SK-N-SH treated with all-trans-retinoic acid at 6 μM for 48 hours (cell line): ENCODE measurements at regions not wholly inside any gene's neighbourhood (a gene's known extent, or its start where the extent isn't known, plus 50 kb on each side); places are given as distances from the start of the nearest gene placed in this dataset.

Source experiments
- ATAC-seq: fragments of 200-7000 bp; cut with Tn5 transposase; 3 replicates; pipeline ENCODE4 v1.9.1; 2020; ENCODE audit warnings: mild to moderate bottlenecking, moderate library complexity
- ARNTL ChIP-seq: fragments of 450-650 bp; formaldehyde crosslinking; IDR thresholded peaks from 2 replicates; pipeline ENCODE4 v1.5.0; 2020; ENCODE audit warnings: low read depth, mild to moderate bottlenecking, moderate library complexity, borderline replicate concordance
- BACH2 ChIP-seq: fragments of 250-450 bp; sonication (Bioruptor Pico); IDR thresholded peaks from 2 replicates; pipeline ENCODE4 v1.9.0; 2021; ENCODE audit warnings: mild to moderate bottlenecking, borderline replicate concordance
- CSDC2 ChIP-seq: fragments of 250-450 bp; sonication (Bioruptor Pico); IDR thresholded peaks from 2 replicates; pipeline ENCODE4 v1.5.0; 2020; ENCODE audit warnings: mild to moderate bottlenecking, moderate library complexity
- ESRRG ChIP-seq: fragments of 250-450 bp; sonication (Bioruptor Pico); IDR thresholded peaks from 2 replicates; pipeline ENCODE4 v1.6.1; 2021; ENCODE audit warnings: mild to moderate bottlenecking
- GLIS3 ChIP-seq: fragments of 250-450 bp; sonication (Bioruptor Pico); IDR thresholded peaks from 2 replicates; pipeline ENCODE4 v1.5.0; 2020; ENCODE audit warnings: mild to moderate bottlenecking, moderate library complexity
- ISL1 ChIP-seq: fragments of 250-450 bp; sonication (Bioruptor Pico); IDR thresholded peaks from 2 replicates; pipeline ENCODE4 v2.1.2; 2022; ENCODE audit warnings: mild to moderate bottlenecking, moderate library complexity
- OSR1 ChIP-seq: fragments of 250-450 bp; sonication (Bioruptor Pico); IDR thresholded peaks from 2 replicates; pipeline ENCODE4 v1.8.0; 2022; ENCODE audit warnings: moderate library complexity, mild to moderate bottlenecking, inconsistent platforms
- PPARA ChIP-seq: fragments of 250-450 bp; sonication (Bioruptor Pico); IDR thresholded peaks from 2 replicates; pipeline ENCODE4 v1.5.0; 2020; ENCODE audit warnings: mild to moderate bottlenecking, borderline replicate concordance
- RARB ChIP-seq: fragments of 250-450 bp; sonication (Bioruptor Pico); IDR thresholded peaks from 2 replicates; pipeline ENCODE4 v1.8.0; 2021; ENCODE audit warnings: mild to moderate bottlenecking, moderate library complexity
- SNAI2 ChIP-seq: fragments of 250-450 bp; sonication (Bioruptor Pico); IDR thresholded peaks from 2 replicates; pipeline ENCODE4 v1.5.0; 2020; ENCODE audit warnings: mild to moderate bottlenecking, moderate library complexity
- TCF4 ChIP-seq: fragments of 250-450 bp; sonication (Bioruptor Pico); IDR thresholded peaks from 2 replicates; pipeline ENCODE4 v1.8.0; 2021; ENCODE audit warnings: mild to moderate bottlenecking, moderate library complexity, borderline replicate concordance
- TOX ChIP-seq: fragments of 250-450 bp; sonication (Bioruptor Pico); IDR thresholded peaks from 2 replicates; pipeline ENCODE4 v1.8.0; 2021; ENCODE audit warnings: mild to moderate bottlenecking, moderate library complexity, borderline replicate concordance
- ZC3H10 ChIP-seq: fragments of 250-450 bp; sonication (Bioruptor Pico); IDR thresholded peaks from 2 replicates; pipeline ENCODE4 v1.5.1; 2021; ENCODE audit warnings: mild to moderate bottlenecking, moderate library complexity
- ZFP3 ChIP-seq: fragments of 250-450 bp; sonication (Bioruptor Pico); IDR thresholded peaks from 2 replicates; pipeline ENCODE4 v1.5.0; 2020; ENCODE audit warnings: mild to moderate bottlenecking, moderate library complexity
- ZFP30 ChIP-seq: fragments of 450-650 bp; formaldehyde crosslinking; IDR thresholded peaks from 2 replicates; pipeline ENCODE4 v1.5.0; 2022; ENCODE audit warnings: mild to moderate bottlenecking, moderate library complexity
- ZNF565 ChIP-seq: fragments of 450-650 bp; formaldehyde crosslinking; conservative IDR thresholded peaks from 2 replicates; pipeline ENCODE4 v1.5.0; 2020; ENCODE audit warnings: low read depth, mild to moderate bottlenecking, moderate library complexity
- ZNF8 ChIP-seq: fragments of 450-650 bp; formaldehyde crosslinking; IDR thresholded peaks from 2 replicates; pipeline ENCODE4 v1.5.0; 2020; ENCODE audit warnings: mild to moderate bottlenecking, moderate library complexity
- TF ChIP-seq, protein P1 (sequence below): fragments of 250-450 bp; sonication (Bioruptor Pico); IDR thresholded peaks from 2 replicates; pipeline ENCODE4 v1.5.1; 2021; ENCODE audit warnings: mild to moderate bottlenecking, moderate library complexity
- TF ChIP-seq, protein P2 (sequence below): fragments of 250-450 bp; sonication (Bioruptor Pico); IDR thresholded peaks from 2 replicates; pipeline ENCODE4 v1.8.0; 2020; ENCODE audit warnings: mild to moderate bottlenecking, moderate library complexity, borderline replicate concordance
- TF ChIP-seq, protein P3 (sequence below): fragments of 250-450 bp; sonication (Bioruptor Pico); IDR thresholded peaks from 2 replicates; pipeline ENCODE4 v1.5.1; 2020; ENCODE audit warnings: low read depth, mild to moderate bottlenecking, moderate library complexity
- TF ChIP-seq, protein P4 (sequence below): fragments of 250-450 bp; sonication (Bioruptor Pico); IDR thresholded peaks from 2 replicates; pipeline ENCODE4 v1.5.0; 2020; ENCODE audit warnings: mild to moderate bottlenecking, moderate library complexity
- TF ChIP-seq, protein P5 (sequence below): fragments of 250-450 bp; sonication (Bioruptor Pico); IDR thresholded peaks from 2 replicates; pipeline ENCODE4 v1.8.0; 2021; ENCODE audit warnings: low read depth, mild to moderate bottlenecking, moderate library complexity, borderline replicate concordance

DNA sequence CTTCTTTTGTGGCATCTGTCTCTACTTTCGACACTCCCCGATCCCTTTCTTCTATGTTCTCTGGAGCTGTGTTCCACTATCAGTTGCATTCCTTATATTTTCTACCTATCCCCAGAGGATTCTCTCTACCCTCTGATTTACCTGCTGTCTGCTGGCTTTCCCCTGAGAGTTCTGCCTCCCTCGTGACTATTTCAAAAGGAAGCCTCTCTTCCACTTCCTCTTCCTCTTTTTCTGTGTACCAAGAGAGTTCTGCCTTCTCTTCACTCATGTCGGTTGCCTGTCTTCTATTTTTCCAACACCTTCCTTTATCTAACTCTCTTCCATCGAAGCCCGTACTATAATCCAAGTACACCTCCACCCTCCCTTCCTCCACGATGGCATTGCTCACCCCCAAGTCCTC, 631.7 kb downstream of the SMARCA1 start:
- TF ChIP-seq, protein P1, sequence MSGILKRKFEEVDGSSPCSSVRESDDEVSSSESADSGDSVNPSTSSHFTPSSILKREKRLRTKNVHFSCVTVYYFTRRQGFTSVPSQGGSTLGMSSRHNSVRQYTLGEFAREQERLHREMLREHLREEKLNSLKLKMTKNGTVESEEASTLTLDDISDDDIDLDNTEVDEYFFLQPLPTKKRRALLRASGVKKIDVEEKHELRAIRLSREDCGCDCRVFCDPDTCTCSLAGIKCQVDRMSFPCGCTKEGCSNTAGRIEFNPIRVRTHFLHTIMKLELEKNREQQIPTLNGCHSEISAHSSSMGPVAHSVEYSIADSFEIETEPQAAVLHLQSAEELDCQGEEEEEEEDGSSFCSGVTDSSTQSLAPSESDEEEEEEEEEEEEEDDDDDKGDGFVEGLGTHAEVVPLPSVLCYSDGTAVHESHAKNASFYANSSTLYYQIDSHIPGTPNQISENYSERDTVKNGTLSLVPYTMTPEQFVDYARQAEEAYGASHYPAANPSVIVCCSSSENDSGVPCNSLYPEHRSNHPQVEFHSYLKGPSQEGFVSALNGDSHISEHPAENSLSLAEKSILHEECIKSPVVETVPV (CRISPR knock-in tag): no peak
- TF ChIP-seq ARNTL (CRISPR knock-in tag): no peak
- TF ChIP-seq OSR1 (CRISPR knock-in tag): no peak
- TF ChIP-seq ZFP30: no peak
- no peak for TF ChIP-seq GLIS3 (CRISPR knock-in tag)
- TF ChIP-seq ESRRG (CRISPR knock-in tag): no peak
- TF ChIP-seq, protein P2, sequence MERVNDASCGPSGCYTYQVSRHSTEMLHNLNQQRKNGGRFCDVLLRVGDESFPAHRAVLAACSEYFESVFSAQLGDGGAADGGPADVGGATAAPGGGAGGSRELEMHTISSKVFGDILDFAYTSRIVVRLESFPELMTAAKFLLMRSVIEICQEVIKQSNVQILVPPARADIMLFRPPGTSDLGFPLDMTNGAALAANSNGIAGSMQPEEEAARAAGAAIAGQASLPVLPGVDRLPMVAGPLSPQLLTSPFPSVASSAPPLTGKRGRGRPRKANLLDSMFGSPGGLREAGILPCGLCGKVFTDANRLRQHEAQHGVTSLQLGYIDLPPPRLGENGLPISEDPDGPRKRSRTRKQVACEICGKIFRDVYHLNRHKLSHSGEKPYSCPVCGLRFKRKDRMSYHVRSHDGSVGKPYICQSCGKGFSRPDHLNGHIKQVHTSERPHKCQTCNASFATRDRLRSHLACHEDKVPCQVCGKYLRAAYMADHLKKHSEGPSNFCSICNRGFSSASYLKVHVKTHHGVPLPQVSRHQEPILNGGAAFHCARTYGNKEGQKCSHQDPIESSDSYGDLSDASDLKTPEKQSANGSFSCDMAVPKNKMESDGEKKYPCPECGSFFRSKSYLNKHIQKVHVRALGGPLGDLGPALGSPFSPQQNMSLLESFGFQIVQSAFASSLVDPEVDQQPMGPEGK (CRISPR knock-in tag): no peak
- TF ChIP-seq RARB (CRISPR knock-in tag): no peak
- TF ChIP-seq ZFP3 (CRISPR knock-in tag): no peak
- TF ChIP-seq TCF4 (CRISPR knock-in tag): no peak
- no peak for TF ChIP-seq BACH2 (CRISPR knock-in tag)
- TF ChIP-seq ZC3H10 (CRISPR knock-in tag): no peak
- no peak for TF ChIP-seq ISL1
- TF ChIP-seq SNAI2 (CRISPR knock-in tag): no peak
- TF ChIP-seq CSDC2 (CRISPR knock-in tag): no peak
- TF ChIP-seq ZNF8 (CRISPR knock-in tag): no peak
- TF ChIP-seq, protein P3, sequence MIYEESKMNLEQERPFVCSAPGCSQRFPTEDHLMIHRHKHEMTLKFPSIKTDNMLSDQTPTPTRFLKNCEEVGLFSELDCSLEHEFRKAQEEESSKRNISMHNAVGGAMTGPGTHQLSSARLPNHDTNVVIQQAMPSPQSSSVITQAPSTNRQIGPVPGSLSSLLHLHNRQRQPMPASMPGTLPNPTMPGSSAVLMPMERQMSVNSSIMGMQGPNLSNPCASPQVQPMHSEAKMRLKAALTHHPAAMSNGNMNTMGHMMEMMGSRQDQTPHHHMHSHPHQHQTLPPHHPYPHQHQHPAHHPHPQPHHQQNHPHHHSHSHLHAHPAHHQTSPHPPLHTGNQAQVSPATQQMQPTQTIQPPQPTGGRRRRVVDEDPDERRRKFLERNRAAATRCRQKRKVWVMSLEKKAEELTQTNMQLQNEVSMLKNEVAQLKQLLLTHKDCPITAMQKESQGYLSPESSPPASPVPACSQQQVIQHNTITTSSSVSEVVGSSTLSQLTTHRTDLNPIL (CRISPR knock-in tag): no peak
- TF ChIP-seq, protein P4, sequence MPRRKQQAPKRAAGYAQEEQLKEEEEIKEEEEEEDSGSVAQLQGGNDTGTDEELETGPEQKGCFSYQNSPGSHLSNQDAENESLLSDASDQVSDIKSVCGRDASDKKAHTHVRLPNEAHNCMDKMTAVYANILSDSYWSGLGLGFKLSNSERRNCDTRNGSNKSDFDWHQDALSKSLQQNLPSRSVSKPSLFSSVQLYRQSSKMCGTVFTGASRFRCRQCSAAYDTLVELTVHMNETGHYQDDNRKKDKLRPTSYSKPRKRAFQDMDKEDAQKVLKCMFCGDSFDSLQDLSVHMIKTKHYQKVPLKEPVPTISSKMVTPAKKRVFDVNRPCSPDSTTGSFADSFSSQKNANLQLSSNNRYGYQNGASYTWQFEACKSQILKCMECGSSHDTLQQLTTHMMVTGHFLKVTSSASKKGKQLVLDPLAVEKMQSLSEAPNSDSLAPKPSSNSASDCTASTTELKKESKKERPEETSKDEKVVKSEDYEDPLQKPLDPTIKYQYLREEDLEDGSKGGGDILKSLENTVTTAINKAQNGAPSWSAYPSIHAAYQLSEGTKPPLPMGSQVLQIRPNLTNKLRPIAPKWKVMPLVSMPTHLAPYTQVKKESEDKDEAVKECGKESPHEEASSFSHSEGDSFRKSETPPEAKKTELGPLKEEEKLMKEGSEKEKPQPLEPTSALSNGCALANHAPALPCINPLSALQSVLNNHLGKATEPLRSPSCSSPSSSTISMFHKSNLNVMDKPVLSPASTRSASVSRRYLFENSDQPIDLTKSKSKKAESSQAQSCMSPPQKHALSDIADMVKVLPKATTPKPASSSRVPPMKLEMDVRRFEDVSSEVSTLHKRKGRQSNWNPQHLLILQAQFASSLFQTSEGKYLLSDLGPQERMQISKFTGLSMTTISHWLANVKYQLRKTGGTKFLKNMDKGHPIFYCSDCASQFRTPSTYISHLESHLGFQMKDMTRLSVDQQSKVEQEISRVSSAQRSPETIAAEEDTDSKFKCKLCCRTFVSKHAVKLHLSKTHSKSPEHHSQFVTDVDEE (CRISPR knock-in tag): no peak
- ATAC-seq: no peak

DNA sequence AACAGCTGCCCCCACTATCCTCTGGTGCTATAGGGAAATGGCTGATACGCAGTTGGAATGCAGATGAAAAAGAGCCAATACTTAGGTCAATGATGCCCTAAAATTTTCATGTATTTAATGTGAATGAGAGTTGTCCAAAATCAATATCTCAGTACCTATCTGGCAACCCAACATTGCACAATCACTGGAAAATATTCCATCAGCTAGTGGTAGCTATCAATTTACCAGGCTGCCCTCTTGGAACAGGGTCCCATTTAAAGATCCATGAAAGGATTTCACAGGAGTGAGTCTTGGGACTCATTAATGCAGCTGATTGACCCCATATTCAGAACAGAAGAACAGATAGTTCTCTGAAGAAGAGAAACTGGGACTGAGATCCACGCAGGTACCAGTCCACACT, 638.9 kb downstream of the SMARCA1 start:
- TF ChIP-seq, protein P5, sequence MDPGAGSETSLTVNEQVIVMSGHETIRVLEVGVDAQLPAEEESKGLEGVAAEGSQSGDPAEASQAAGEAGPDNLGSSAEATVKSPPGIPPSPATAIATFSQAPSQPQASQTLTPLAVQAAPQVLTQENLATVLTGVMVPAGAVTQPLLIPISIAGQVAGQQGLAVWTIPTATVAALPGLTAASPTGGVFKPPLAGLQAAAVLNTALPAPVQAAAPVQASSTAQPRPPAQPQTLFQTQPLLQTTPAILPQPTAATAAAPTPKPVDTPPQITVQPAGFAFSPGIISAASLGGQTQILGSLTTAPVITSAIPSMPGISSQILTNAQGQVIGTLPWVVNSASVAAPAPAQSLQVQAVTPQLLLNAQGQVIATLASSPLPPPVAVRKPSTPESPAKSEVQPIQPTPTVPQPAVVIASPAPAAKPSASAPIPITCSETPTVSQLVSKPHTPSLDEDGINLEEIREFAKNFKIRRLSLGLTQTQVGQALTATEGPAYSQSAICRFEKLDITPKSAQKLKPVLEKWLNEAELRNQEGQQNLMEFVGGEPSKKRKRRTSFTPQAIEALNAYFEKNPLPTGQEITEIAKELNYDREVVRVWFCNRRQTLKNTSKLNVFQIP: no peak
- TF ChIP-seq ZFP30 (no peak), ZFP3 (CRISPR knock-in tag) (no peak), ZNF565 (CRISPR knock-in tag) (no peak), ARNTL (CRISPR knock-in tag) (no peak), ZC3H10 (CRISPR knock-in tag) (no peak), TOX (CRISPR knock-in tag) (no peak), GLIS3 (CRISPR knock-in tag) (no peak), BACH2 (CRISPR knock-in tag) (no peak), CSDC2 (CRISPR knock-in tag) (no peak), PPARA (no peak), OSR1 (CRISPR knock-in tag) (no peak), ZNF8 (CRISPR knock-in tag) (no peak), RARB (CRISPR knock-in tag) (no peak), SNAI2 (CRISPR knock-in tag) (no peak)
- TF ChIP-seq, protein P4 (CRISPR knock-in tag): no peak
- TF ChIP-seq, protein P1 (CRISPR knock-in tag): no peak
- ATAC-seq: no peak
